ENCODE measurements at regions not wholly inside any gene's neighbourhood (a gene's known extent, or its start where the extent isn't known, plus 50 kb on each side); places are given as distances from the start of the nearest gene placed in this dataset.

DNA sequence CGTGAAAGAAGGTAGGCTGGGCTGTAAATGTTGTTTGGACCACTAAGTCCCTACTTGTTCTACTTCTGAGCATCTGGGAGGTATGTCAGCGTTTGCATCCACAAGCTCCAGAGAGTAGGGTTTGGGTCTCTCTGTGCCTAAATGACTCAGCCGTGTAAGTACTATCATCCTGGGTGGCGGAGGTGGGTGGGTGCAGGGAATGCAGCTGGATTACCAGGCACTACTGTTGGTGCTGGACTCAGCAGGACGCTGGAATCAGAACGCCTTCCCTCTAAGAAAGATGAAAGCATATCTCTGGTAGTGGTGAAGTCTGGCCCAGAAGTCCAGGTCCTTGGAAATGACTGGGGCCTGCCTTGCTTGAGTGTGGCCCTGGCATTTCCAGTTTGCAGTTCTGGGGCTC is 289.7 kb downstream of the PCNX1 start:
- TF ChIP-seq, protein P1, sequence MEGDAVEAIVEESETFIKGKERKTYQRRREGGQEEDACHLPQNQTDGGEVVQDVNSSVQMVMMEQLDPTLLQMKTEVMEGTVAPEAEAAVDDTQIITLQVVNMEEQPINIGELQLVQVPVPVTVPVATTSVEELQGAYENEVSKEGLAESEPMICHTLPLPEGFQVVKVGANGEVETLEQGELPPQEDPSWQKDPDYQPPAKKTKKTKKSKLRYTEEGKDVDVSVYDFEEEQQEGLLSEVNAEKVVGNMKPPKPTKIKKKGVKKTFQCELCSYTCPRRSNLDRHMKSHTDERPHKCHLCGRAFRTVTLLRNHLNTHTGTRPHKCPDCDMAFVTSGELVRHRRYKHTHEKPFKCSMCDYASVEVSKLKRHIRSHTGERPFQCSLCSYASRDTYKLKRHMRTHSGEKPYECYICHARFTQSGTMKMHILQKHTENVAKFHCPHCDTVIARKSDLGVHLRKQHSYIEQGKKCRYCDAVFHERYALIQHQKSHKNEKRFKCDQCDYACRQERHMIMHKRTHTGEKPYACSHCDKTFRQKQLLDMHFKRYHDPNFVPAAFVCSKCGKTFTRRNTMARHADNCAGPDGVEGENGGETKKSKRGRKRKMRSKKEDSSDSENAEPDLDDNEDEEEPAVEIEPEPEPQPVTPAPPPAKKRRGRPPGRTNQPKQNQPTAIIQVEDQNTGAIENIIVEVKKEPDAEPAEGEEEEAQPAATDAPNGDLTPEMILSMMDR (IDR thresholded peaks at IDR 0.05) = no peak
- no peak for TF ChIP-seq POLR2A (IDR thresholded peaks at IDR 0.05)
- no peak for TF ChIP-seq EP300 (IDR thresholded peaks at IDR 0.05)
